GM18870 (cell line): ENCODE measurements at regions not wholly inside any gene's neighbourhood (a gene's known extent, or its start where the extent isn't known, plus 50 kb on each side); places are given as distances from the start of the nearest gene placed in this dataset.

Experiments
- ATAC-seq: cut with Tn5 transposase; IDR thresholded peaks from one replicate; pipeline ENCODE4 v1.9.1; 2021; ENCODE audit warnings: moderate library complexity; ENCODE audit not compliant: unreplicated experiment

- no peak for ATAC-seq
These were observed 1152.9 kb downstream of the SLITRK1 start for GRCh38 chr13:82729401-82729800.

GRCh38 chr13:82720986-82721385 is 1161.3 kb downstream of the SLITRK1 start:
- no peak for ATAC-seq

GRCh38 chr13:82719987-82720386 is 1162.3 kb downstream of the SLITRK1 start:
- no peak for ATAC-seq

GRCh38 chr13:82717249-82717648 is 1165.0 kb downstream of the SLITRK1 start:
- no peak for ATAC-seq

- ATAC-seq, result no peak
These were observed 1168.4 kb downstream of the SLITRK1 start for GRCh38 chr13:82713687-82714405.

GRCh38 chr13:82702513-82702912 is 1179.8 kb downstream of the SLITRK1 start:
- no peak for ATAC-seq

- ATAC-seq, result no peak
These were observed 1181.3 kb downstream of the SLITRK1 start for GRCh38 chr13:82701020-82701419.

- ATAC-seq, result no peak
These were observed 1183.3 kb downstream of the SLITRK1 start for GRCh38 chr13:82698941-82699340.

- ATAC-seq, result no peak
These were observed 1183.9 kb downstream of the SLITRK1 start for GRCh38 chr13:82698383-82698782.

GRCh38 chr13:82693607-82694006 is 1188.7 kb downstream of the SLITRK1 start:
- no peak for ATAC-seq

GRCh38 chr13:82688400-82688994 is 1193.8 kb downstream of the SLITRK1 start:
- peak; percentile 86 for ATAC-seq

GRCh38 chr13:82687884-82688283 is 1194.4 kb downstream of the SLITRK1 start:
- ATAC-seq, result no peak

- ATAC-seq, result no peak
These were observed 1200.7 kb downstream of the SLITRK1 start for GRCh38 chr13:82681535-82681934.

- no peak for ATAC-seq
These were observed 1204.2 kb downstream of the SLITRK1 start for GRCh38 chr13:82678052-82678451.

- no peak for ATAC-seq
These were observed 1207.2 kb downstream of the SLITRK1 start for GRCh38 chr13:82675024-82675423.

GRCh38 chr13:82674546-82674945 is 1207.7 kb downstream of the SLITRK1 start:
- no peak for ATAC-seq

- no peak for ATAC-seq
These were observed 1210.0 kb downstream of the SLITRK1 start for GRCh38 chr13:82672248-82672647.

GRCh38 chr13:82664183-82664582 is 1218.1 kb downstream of the SLITRK1 start:
- ATAC-seq, result no peak

- ATAC-seq, result no peak
These were observed 1221.1 kb downstream of the SLITRK1 start for GRCh38 chr13:82661126-82661525.

GRCh38 chr13:82658811-82659210 is 1223.5 kb downstream of the SLITRK1 start:
- ATAC-seq, result no peak

GRCh38 chr13:82657471-82657870 is 1224.8 kb downstream of the SLITRK1 start:
- ATAC-seq, result no peak
